ENCODE measurements at regions not wholly inside any gene's neighbourhood (a gene's known extent, or its start where the extent isn't known, plus 50 kb on each side); places are given as distances from the start of the nearest gene placed in this dataset.
"Not testable (repeated sequence)": the region's sequence is repeated elsewhere in the genome, so short reads cannot be mapped to it uniquely, and the experiment has no call there.

DNA sequence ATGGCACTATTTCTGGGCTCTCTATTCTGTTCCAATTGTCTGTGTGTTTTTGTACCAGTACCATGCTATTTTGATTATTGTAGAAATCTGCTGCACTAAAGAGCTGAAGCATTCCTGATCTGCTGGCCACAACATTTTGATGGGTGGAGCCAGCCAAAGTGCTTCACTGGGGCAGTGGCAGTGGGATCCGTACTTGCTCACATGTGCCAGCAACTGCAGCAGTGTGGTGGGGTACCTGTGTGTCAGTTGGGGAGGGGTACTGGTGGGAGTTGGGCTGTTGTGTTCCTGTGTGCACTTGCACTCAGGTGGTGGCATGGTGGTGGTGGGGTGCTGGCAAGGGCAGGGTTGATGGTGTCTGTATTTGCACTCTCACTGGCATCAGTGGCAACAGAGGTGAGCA lies 204.6 kb upstream of the ALG10 start:
- DNase-seq (ENCODE audit: low spot score) (no peak), FAIRE-seq (no peak)

GRCh38 chr12:33818313-33818712 lies 204.0 kb upstream of the ALG10 start:
- FAIRE-seq (no peak), DNase-seq (ENCODE audit: low spot score) (no peak)

DNA sequence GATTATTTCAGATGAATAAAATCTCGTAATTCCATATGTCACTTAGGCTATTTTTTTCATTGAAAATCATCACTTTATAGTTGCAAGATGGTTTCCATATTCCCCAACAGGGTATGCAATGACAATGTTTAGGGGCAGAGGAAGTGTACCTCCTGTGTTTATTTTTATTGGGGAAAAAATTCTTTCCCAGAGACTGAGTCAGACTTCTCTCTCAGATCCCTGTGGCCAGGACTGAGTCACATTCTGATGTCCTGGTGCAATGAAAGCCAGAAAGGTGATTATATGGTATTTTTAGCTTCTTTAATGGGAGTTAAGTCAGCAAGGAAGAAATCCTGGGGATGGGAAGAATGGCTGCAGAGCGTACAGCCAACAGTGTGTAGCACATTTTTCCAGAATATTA lies 196.9 kb upstream of the ALG10 start:
- DNase-seq (ENCODE audit: low spot score) (peak; percentile 54), FAIRE-seq (peak; percentile 16)

- DNase-seq (ENCODE audit: low spot score) (no peak), FAIRE-seq (no peak)
Observed at GRCh38 chr12:33825986-33826602, 196.2 kb upstream of the ALG10 start.

- FAIRE-seq (no peak), DNase-seq (ENCODE audit: low spot score) (no peak)
Observed at GRCh38 chr12:33828326-33828725, 194.0 kb upstream of the ALG10 start.

GRCh38 chr12:33830070-33830469 lies 192.2 kb upstream of the ALG10 start:
- FAIRE-seq (no peak), DNase-seq (ENCODE audit: low spot score) (no peak)

DNA sequence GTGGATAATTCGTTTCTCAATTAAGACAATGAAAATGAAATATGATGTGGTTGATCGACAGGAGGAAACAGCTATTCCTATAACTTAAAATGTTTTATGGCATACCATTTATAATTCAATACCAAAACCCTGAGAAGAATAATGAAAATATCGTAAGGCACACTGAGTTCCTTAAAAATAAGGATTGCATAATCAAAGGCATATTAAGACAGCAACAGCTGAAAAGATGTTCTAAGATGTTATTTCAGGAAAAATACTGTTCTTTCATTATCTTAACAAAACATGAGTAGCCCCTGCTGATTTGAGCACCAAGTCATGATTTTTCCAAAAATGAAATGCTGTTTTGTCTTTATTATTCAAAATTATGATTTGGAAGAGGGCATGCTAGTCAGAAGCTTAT lies 189.4 kb upstream of the ALG10 start:
- no peak for FAIRE-seq
- DNase-seq (ENCODE audit: low spot score), result no peak

GRCh38 chr12:33834672-33835071 lies 187.6 kb upstream of the ALG10 start:
- no peak for FAIRE-seq

GRCh38 chr12:33876618-33877017 lies 145.7 kb upstream of the ALG10 start:
- FAIRE-seq (no peak), DNase-seq (ENCODE audit: low spot score) (no peak)

More at GRCh38 chr12:33834672-33835071, 187.6 kb upstream of the ALG10 start:
- DNase-seq (ENCODE audit: low spot score), result no peak

DNA sequence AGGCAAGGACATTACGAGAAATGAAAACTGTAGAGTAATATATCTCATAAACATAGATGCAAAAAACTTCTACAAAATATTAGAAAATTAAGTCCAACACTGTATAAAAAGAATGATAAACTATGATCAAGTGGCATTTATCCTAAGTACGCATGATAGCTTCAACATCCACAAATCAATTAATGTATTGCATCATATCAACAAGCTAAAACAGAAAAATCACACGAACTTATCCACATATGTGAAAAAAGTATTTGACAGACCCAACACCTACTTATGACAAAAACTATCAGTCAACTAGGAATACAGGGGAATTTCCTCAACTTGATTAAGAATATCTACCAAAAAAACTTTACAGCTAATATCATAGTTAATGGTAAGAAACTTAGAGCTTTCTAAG lies 129.9 kb upstream of the ALG10 start:
- DNase-seq (ENCODE audit: low spot score), result no peak
- FAIRE-seq, result no peak

- not testable (repeated sequence) for FAIRE-seq; DNase-seq (ENCODE audit: low spot score)
Observed at GRCh38 chr12:33920460-33920859, 101.8 kb upstream of the ALG10 start.

DNA sequence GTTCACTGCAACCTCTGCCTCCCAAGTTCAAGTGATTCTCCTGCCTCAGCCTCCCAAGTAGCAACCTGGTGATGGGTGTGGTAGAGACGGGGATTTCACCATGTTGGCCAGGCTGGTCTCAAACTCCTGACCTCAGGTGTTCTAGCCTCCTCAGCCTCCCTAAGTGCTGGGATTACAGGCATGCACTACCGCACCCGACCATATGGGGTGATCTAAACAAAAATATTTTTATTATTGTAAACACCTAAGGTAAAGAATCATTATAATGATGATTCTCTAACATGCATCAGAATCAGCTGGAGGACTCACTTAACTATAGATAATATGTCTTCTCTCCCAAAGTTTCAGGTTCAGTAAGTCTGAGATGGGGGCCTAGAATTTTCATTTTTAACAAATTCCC lies 96.2 kb upstream of the ALG10 start:
- FAIRE-seq, result no peak
- no peak for DNase-seq (ENCODE audit: low spot score)

DNA sequence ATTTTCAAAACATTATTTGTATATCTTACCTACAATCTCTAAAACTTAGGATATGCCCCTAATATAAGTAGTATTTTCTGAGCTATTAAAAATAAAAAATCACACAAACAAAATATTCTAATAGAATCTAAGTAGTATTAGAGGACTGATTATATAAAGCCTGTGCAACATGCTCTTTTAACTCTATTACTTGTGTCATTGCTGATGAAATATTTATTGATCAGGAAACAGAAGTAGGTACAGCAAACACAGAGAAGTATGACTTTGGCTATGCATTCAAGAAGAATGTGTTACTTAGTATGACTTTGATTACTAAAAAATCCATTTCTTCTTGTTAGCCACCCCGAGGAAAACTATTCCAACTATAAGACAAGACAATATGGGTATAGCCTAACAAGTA lies 84.6 kb upstream of the ALG10 start:
- DNase-seq (ENCODE audit: low spot score); FAIRE-seq: not testable (repeated sequence)

- no peak for DNase-seq (ENCODE audit: low spot score)
- no peak for FAIRE-seq
Observed at GRCh38 chr12:33942172-33942571, 80.1 kb upstream of the ALG10 start.

- FAIRE-seq, result no peak
- no peak for DNase-seq (ENCODE audit: low spot score)
Observed at GRCh38 chr12:33944703-33945437, 77.4 kb upstream of the ALG10 start.

DNA sequence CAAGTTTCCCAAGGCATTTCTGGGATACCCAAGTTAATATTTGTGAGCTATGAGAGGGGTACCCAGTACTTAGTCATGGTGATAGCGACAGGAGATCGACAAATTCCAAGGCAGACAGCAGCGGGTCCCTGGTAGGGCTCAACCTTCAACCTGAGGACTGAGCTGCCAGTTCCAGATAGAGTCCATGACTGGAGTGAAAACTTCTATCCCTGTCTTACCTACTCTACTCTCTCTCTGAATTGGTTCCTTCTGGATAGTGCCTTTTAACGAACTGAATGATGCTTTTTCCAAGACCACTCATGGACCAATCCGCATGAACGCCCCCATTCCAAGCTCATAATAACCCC lies 76.9 kb upstream of the ALG10 start:
- FAIRE-seq (no peak), DNase-seq (ENCODE audit: low spot score) (no peak)

DNA sequence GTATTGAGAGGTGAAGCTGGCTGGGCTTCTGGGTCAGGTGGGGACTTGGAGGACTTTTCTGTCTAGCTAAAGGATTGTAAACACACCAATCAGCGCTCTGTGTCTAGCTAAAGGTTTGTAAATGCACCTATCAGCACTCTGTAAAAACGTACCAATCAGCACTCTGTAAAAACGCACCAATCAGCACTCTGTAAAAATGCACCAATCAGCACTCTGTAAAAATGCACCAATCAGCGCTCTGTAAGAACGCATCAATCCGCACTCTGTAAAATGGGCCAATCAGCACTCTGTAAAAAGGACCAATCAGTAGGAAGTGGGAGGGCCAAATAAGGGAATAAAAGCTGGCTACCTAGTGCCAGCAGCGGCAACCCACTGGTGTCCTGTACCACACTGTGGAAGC lies 56.1 kb upstream of the ALG10 start:
- FAIRE-seq; DNase-seq (ENCODE audit: low spot score): not testable (repeated sequence)

GRCh38 chr12:33967760-33968159 lies 54.5 kb upstream of the ALG10 start:
- FAIRE-seq (no peak), DNase-seq (ENCODE audit: low spot score) (no peak)
